SK-N-SH (cell line): ENCODE measurements at regions not wholly inside any gene's neighbourhood (a gene's known extent, or its start where the extent isn't known, plus 50 kb on each side); places are given as distances from the start of the nearest gene placed in this dataset.

Source experiments
- CTCF ChIA-PET: fragments of 300-600, 350-600 bp; formaldehyde crosslinking; extraction: SDS; loops from one replicate; lab custom pipeline; 2021; lab: Yijun Ruan, JAX
- POLR2A ChIA-PET: fragments of 350-600 bp; sonication (Branson Sonifier 250); formaldehyde crosslinking; extraction: SDS; loops from one replicate; lab custom pipeline; 2020; ENCODE audit warnings: antibody characterized with exemption, inconsistent platforms; lab: Yijun Ruan, JAX
- DNase-seq: peaks from one replicate; pipeline ENCODE4 v3.0.0; 2012
- H2AFZ ChIP-seq: fragments of 200-600 bp; sonication (generic); 2 replicates; pipeline ENCODE4 v1.8.1; 2016; ENCODE audit warnings: antibody characterized with exemption, mild to moderate bottlenecking, low read depth
- H3F3A ChIP-seq: fragments of 200-600 bp; sonication (generic); replicated peaks from 2 replicates; pipeline ENCODE3; 2016; ENCODE audit warnings: antibody characterized with exemption, mild to moderate bottlenecking; ENCODE audit not compliant: insufficient read depth
- H3K27ac ChIP-seq, 2 experiments: fragments of 200-500 bp in 1 of 2; fragments of 200-600 bp in 1 of 2; sonication (Bioruptor generic) in 1 of 2; sonication (generic), shearing (Covaris generic) in 1 of 2; 2 replicates each; pipeline versions ENCODE4 v1.5.1 to v1.6.1; 2014 to 2016; ENCODE audit warnings: low read depth in 2 of 2, inconsistent platforms in 1 of 2, low read length in 1 of 2, mild to moderate bottlenecking in 1 of 2, mixed read lengths in 1 of 2
- H3K27me3 ChIP-seq: fragments of 200-600 bp; sonication (generic), shearing (Covaris generic); 2 replicates; pipeline ENCODE4 v1.6.1; 2016; ENCODE audit warnings: mixed run types; ENCODE audit not compliant: insufficient read depth
- H3K36me3 ChIP-seq, 2 experiments: fragments of 200-500 bp in 1 of 2; fragments of 200-600 bp in 1 of 2; sonication (Bioruptor generic) in 1 of 2; sonication (generic) in 1 of 2; replicated peaks in 1 of 2; 2 replicates each; pipeline versions ENCODE3 to v1.5.1; 2014 to 2016; ENCODE audit warnings: low read length in 1 of 2, mild to moderate bottlenecking in 1 of 2; ENCODE audit not compliant: insufficient read depth in 2 of 2, control insufficient read depth in 1 of 2
- H3K4me1 ChIP-seq, 2 experiments: fragments of 200-500 bp in 1 of 2; fragments of 200-600 bp in 1 of 2; sonication (Bioruptor generic) in 1 of 2; sonication (generic), shearing (Covaris generic) in 1 of 2; 2 replicates each; pipeline versions ENCODE4 v1.5.1 to v1.6.1; 2014 to 2016; ENCODE audit warnings: low read depth in 1 of 2, low read length in 1 of 2, mixed run types in 1 of 2; ENCODE audit not compliant: insufficient read depth in 2 of 2, control insufficient read depth in 1 of 2
- H3K4me2 ChIP-seq: fragments of 200-600 bp; sonication (generic), shearing (Covaris generic); 2 replicates; pipeline ENCODE4 v1.6.1; 2017; ENCODE audit warnings: mixed run types
- H3K4me3 ChIP-seq, 2 experiments: fragments of 200-500 bp in 1 of 2; fragments of 200-600 bp in 1 of 2; sonication (Bioruptor generic) in 1 of 2; sonication (generic), shearing (Covaris generic) in 1 of 2; 2 replicates each; pipeline versions ENCODE4 v1.5.1 to v1.8.1; 2014 to 2016; ENCODE audit warnings: low read depth in 2 of 2, inconsistent platforms in 1 of 2, low read length in 1 of 2, mild to moderate bottlenecking in 1 of 2, mixed read lengths in 1 of 2, moderate library complexity in 1 of 2
- H3K79me2 ChIP-seq: fragments of 200-600 bp; sonication (generic); 2 replicates; pipeline ENCODE4 v1.8.1; 2017; ENCODE audit warnings: mild to moderate bottlenecking; ENCODE audit not compliant: insufficient read depth
- H3K9ac ChIP-seq: fragments of 200-600 bp; sonication (generic); 2 replicates; pipeline ENCODE4 v1.6.1; 2017; ENCODE audit warnings: mixed run types
- H3K9me2 ChIP-seq: fragments of 200-600 bp; sonication (generic); 2 replicates; pipeline ENCODE4 v1.6.1; 2017; ENCODE audit warnings: mixed run types
- H3K9me3 ChIP-seq: fragments of 200-600 bp; sonication (generic); 2 replicates; pipeline ENCODE4 v1.6.1; 2017; ENCODE audit warnings: mixed run types, mild to moderate bottlenecking, moderate library complexity
- H4K20me1 ChIP-seq: fragments of 200-600 bp; sonication (generic); 2 replicates; pipeline ENCODE4 v1.6.1; 2017; ENCODE audit warnings: mild to moderate bottlenecking, mixed run types; ENCODE audit not compliant: insufficient read depth
- CHD2 ChIP-seq: fragments of 150-350 bp; IDR thresholded peaks from 2 replicates; pipeline ENCODE4 v1.6.1; 2018; ENCODE audit warnings: low read length; ENCODE audit not compliant: partially characterized antibody
- ELF1 ChIP-seq: IDR thresholded peaks from 2 replicates; pipeline ENCODE4 v1.4.0; 2012
- FOSL2 ChIP-seq: IDR thresholded peaks from 2 replicates; pipeline ENCODE4 v1.4.0; 2012; ENCODE audit warnings: low read depth, mild to moderate bottlenecking, moderate library complexity, borderline replicate concordance
- FOXJ3 ChIP-seq: sonication (generic); formaldehyde crosslinking; IDR thresholded peaks from 2 replicates; pipeline ENCODE4 v1.5.1; 2020; ENCODE audit warnings: mild to moderate bottlenecking, missing genetic modification reagents
- GABPA ChIP-seq: IDR thresholded peaks from 2 replicates; pipeline ENCODE4 v1.4.0; 2012; ENCODE audit warnings: low read depth, mild to moderate bottlenecking
- GATA2 ChIP-seq: sonication (generic); formaldehyde crosslinking; IDR thresholded peaks from 2 replicates; pipeline ENCODE4 v1.5.0; 2020; ENCODE audit warnings: mild to moderate bottlenecking, missing genetic modification reagents
- MXI1 ChIP-seq: IDR thresholded peaks from 2 replicates; pipeline ENCODE4 v1.6.1; 2012; ENCODE audit warnings: mild to moderate bottlenecking, low read depth, low read length, improper control_type of control experiment
- NFIC ChIP-seq: IDR thresholded peaks from 2 replicates; pipeline ENCODE4 v1.4.0; 2012; ENCODE audit warnings: borderline replicate concordance
- POLR2AphosphoS5 ChIP-seq: IDR thresholded peaks from 2 replicates; pipeline ENCODE4 v1.6.1; 2012; ENCODE audit warnings: low read depth, low read length
- RAD21 ChIP-seq: IDR thresholded peaks from 2 replicates; pipeline ENCODE4 v1.6.1; 2012; ENCODE audit warnings: mild to moderate bottlenecking, low read length
- SIN3A ChIP-seq: IDR thresholded peaks from 2 replicates; pipeline ENCODE4 v1.6.1; 2012; ENCODE audit warnings: low read depth, mild to moderate bottlenecking, low read length, moderate library complexity, borderline replicate concordance
- SMC3 ChIP-seq: IDR thresholded peaks from 2 replicates; pipeline ENCODE4 v1.6.1; 2012; ENCODE audit warnings: low read depth, low read length, improper control_type of control experiment
- TAF1 ChIP-seq: IDR thresholded peaks from 2 replicates; pipeline ENCODE4 v1.6.1; 2012; ENCODE audit warnings: low read depth, mild to moderate bottlenecking, low read length, moderate library complexity, borderline replicate concordance
- USF1 ChIP-seq: IDR thresholded peaks from 2 replicates; pipeline ENCODE4 v1.4.0; 2012; ENCODE audit warnings: low read depth, borderline replicate concordance
- WGBS: methylation state at CpG from one replicate; pipeline ENCODE4 v1.1.6; 2017; ENCODE audit warnings: low lambda C conversion rate; 5-methylcytosine and 5-hydroxymethylcytosine counted together
- TF ChIP-seq, protein P1 (sequence below): IDR thresholded peaks from 2 replicates; pipeline ENCODE4 v1.4.0; 2012; ENCODE audit warnings: low read depth, borderline replicate concordance
- TF ChIP-seq, protein P2 (sequence below): IDR thresholded peaks from 2 replicates; pipeline ENCODE4 v1.4.0; 2012; ENCODE audit warnings: low read depth
- TF ChIP-seq, protein P3 (sequence below): fragments of 150-350 bp; IDR thresholded peaks from 2 replicates; pipeline ENCODE4 v1.6.1; 2016; ENCODE audit warnings: mild to moderate bottlenecking, low read depth, low read length

GRCh38 chr10:47059606-47060311, 148.5 kb downstream of the PTPN20 start (continued):
- TF ChIP-seq, protein P1, sequence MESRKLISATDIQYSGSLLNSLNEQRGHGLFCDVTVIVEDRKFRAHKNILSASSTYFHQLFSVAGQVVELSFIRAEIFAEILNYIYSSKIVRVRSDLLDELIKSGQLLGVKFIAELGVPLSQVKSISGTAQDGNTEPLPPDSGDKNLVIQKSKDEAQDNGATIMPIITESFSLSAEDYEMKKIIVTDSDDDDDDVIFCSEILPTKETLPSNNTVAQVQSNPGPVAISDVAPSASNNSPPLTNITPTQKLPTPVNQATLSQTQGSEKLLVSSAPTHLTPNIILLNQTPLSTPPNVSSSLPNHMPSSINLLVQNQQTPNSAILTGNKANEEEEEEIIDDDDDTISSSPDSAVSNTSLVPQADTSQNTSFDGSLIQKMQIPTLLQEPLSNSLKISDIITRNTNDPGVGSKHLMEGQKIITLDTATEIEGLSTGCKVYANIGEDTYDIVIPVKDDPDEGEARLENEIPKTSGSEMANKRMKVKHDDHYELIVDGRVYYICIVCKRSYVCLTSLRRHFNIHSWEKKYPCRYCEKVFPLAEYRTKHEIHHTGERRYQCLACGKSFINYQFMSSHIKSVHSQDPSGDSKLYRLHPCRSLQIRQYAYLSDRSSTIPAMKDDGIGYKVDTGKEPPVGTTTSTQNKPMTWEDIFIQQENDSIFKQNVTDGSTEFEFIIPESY = no peak
- TF ChIP-seq, protein P2, sequence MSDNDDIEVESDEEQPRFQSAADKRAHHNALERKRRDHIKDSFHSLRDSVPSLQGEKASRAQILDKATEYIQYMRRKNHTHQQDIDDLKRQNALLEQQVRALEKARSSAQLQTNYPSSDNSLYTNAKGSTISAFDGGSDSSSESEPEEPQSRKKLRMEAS = no peak
- TF ChIP-seq MXI1 (no peak), FOXJ3 (CRISPR knock-in tag) (no peak)

GRCh38 chr10:47060356-47060755, 149.1 kb downstream of the PTPN20 start:
- Histone ChIP-seq H3K79me2 (no peaks in the 10 kb centered on the region), H3F3A (no peaks in the 10 kb centered on the region)
- POLR2A ChIA-PET = no interaction called here

DNA sequence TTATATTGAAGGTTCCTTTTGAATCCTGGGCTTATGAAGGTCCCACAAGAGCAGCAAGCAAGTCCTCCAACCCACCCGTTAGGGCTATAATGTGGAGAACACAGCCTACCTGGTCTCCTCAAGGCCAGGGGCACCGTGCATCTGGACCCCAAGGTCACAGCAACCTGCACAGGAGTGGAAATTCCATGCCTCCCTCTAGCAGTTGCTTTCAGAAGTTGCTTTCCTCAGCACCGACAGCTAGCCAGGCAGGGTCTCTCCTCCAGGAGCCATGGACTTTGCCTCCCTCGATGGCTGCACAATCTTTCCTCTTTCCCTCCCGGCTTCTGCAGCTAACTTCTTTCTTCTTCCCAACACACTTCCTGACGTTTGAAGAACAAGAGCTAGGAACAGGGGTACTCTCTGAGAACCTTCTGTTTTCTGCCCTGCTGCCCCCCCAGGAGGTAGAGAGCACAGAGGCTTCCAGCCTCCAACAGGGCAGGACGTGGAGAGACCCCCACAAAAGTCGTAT, 149.8 kb downstream of the PTPN20 start:
- peaks cover 12% of the 10 kb centered on the region; the same call in 1 of the 2 replicates for H3K27me3 ChIP-seq
- no peaks in the 10 kb centered on the region for H3K36me3 ChIP-seq
- no peak overlapping the region for H3K9ac ChIP-seq
- H3K4me1 ChIP-seq = no peaks in the 10 kb centered on the region
- ChIA-PET CTCF (interaction anchor here (2.4 kb wide), 1 partner anchor 14 kb away, joined by 9 read pairs; no protein-coding TSS in a partner anchor), POLR2A (no interaction called here)
- H3K27ac ChIP-seq = no peak overlapping the region
- no peaks in the 10 kb centered on the region for H4K20me1 ChIP-seq
- H3K79me2 ChIP-seq = no peaks in the 10 kb centered on the region
- no peaks in the 10 kb centered on the region for H3K9me2 ChIP-seq
- 19% methylated on average over 8 of the region's 8 CpGs for WGBS
- H3K4me3 ChIP-seq = no peak overlapping the region
- no peak for DNase-seq
- no peaks in the 10 kb centered on the region for H3K9me3 ChIP-seq
- H2AFZ ChIP-seq = no peak overlapping the region
- H3F3A ChIP-seq = no peaks in the 10 kb centered on the region
- H3K4me2 ChIP-seq = no peak overlapping the region
- TF ChIP-seq POLR2AphosphoS5 (no peak), USF1 (no peak), CHD2 (no peak)

More at GRCh38 chr10:47060356-47060755, 149.1 kb downstream of the PTPN20 start:
- Histone ChIP-seq H3K27me3 (peaks cover 12% of the 10 kb centered on the region; the same call in 1 of the 2 replicates), H3K9ac (no peak overlapping the region), H3K4me2 (no peak overlapping the region), H3K36me3 (no peaks in the 10 kb centered on the region), H3K4me1 (peaks cover 0 to 2% of the 10 kb centered on the region in 2 experiments; a peak in 1 of 4 replicates), H4K20me1 (no peaks in the 10 kb centered on the region), H3K27ac (no peak overlapping the region), H3K9me3 (no peaks in the 10 kb centered on the region), H3K4me3 (no peak overlapping the region), H2AFZ (no peak overlapping the region), H3K9me2 (no peaks in the 10 kb centered on the region)
- CTCF ChIA-PET = interaction anchor here (1.3 to 2.4 kb wide), 3 partner anchors 9 to 251 kb away, joined by 3 to 9 read pairs (median 6); no protein-coding TSS in a partner anchor
- WGBS = 46% methylated on average over 5 of the region's 5 CpGs
- TF ChIP-seq NFIC (no peak), SIN3A (no peak), TAF1 (no peak), ELF1 (no peak), RAD21 (no peak), CHD2 (no peak), SMC3 (no peak), GATA2 (CRISPR knock-in tag) (no peak), FOSL2 (no peak), GABPA (no peak)
- TF ChIP-seq, protein P3, sequence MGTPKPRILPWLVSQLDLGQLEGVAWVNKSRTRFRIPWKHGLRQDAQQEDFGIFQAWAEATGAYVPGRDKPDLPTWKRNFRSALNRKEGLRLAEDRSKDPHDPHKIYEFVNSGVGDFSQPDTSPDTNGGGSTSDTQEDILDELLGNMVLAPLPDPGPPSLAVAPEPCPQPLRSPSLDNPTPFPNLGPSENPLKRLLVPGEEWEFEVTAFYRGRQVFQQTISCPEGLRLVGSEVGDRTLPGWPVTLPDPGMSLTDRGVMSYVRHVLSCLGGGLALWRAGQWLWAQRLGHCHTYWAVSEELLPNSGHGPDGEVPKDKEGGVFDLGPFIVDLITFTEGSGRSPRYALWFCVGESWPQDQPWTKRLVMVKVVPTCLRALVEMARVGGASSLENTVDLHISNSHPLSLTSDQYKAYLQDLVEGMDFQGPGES = no peak
- DNase-seq = no peak
